GM23338 (cell line): ENCODE measurements at regions not wholly inside any gene's neighbourhood (a gene's known extent, or its start where the extent isn't known, plus 50 kb on each side); places are given as distances from the start of the nearest gene placed in this dataset.

ENCODE experiments used
- ATAC-seq: fragments of 200-7000 bp; cut with Tn5 transposase; 3 replicates; pipeline ENCODE4 v1.9.1; 2020
- DNase-seq: peaks from one replicate; pipeline ENCODE4 v3.0.0-alpha.2; 2015; ENCODE audit warnings: low spot score
- H2AFZ ChIP-seq: fragments of 200-600 bp; sonication (generic); 2 replicates; pipeline ENCODE4 v1.8.0; 2016; ENCODE audit warnings: antibody characterized with exemption, mild to moderate bottlenecking, moderate library complexity
- H3F3A ChIP-seq: fragments of 200-600 bp; sonication (generic); replicated peaks from 2 replicates; pipeline ENCODE4 v1.8.0; 2017; ENCODE audit warnings: antibody characterized with exemption, mixed run types, low read depth
- H3K27ac ChIP-seq: fragments of 200-600 bp; sonication (generic); 2 replicates; pipeline ENCODE4 v1.6.1; 2016; ENCODE audit warnings: low read depth
- H3K27me3 ChIP-seq: fragments of 200-600 bp; sonication (generic); 2 replicates; pipeline ENCODE4 v1.8.0; 2016; ENCODE audit warnings: mild to moderate bottlenecking, mixed run types, moderate library complexity; ENCODE audit not compliant: insufficient read depth
- H3K36me3 ChIP-seq: fragments of 200-600 bp; sonication (generic); 2 replicates; pipeline ENCODE4 v1.8.0; 2016; ENCODE audit warnings: mild to moderate bottlenecking; ENCODE audit not compliant: insufficient read depth
- H3K4me1 ChIP-seq: fragments of 200-600 bp; sonication (generic); 2 replicates; pipeline ENCODE4 v1.8.0; 2016; ENCODE audit warnings: mild to moderate bottlenecking, moderate library complexity; ENCODE audit not compliant: insufficient read depth
- H3K4me2 ChIP-seq: fragments of 200-600 bp; sonication (generic); 2 replicates; pipeline ENCODE4 v1.7.1; 2017; ENCODE audit warnings: mixed run types
- H3K4me3 ChIP-seq: fragments of 200-600 bp; sonication (generic); 2 replicates; pipeline ENCODE4 v1.6.1; 2016; ENCODE audit warnings: mixed run types
- H3K79me2 ChIP-seq: fragments of 200-600 bp; sonication (generic); replicated peaks from 2 replicates; pipeline ENCODE4 v1.8.0; 2017; ENCODE audit warnings: mild to moderate bottlenecking; ENCODE audit not compliant: insufficient read depth
- H3K9me2 ChIP-seq: fragments of 200-600 bp; sonication (generic); 2 replicates; pipeline ENCODE4 v1.8.0; 2017; ENCODE audit not compliant: insufficient read depth
- H4K20me1 ChIP-seq: fragments of 200-600 bp; sonication (generic); replicated peaks from 2 replicates; pipeline ENCODE4 v1.8.0; 2017; ENCODE audit warnings: mild to moderate bottlenecking; ENCODE audit not compliant: insufficient read depth
- H3K27ac Mint-ChIP-seq: 2 replicates; pipeline ENCODE4 v1.8.0; 2020; ENCODE audit warnings: inconsistent platforms, mild to moderate bottlenecking, moderate library complexity, mixed read lengths
- H3K27me3 Mint-ChIP-seq: 3 replicates; pipeline ENCODE4 v1.8.0; 2022; ENCODE audit warnings: low read depth, mild to moderate bottlenecking, moderate library complexity, mixed read lengths, inconsistent platforms; ENCODE audit not compliant: insufficient read depth, poor library complexity
- H3K36me3 Mint-ChIP-seq: 3 replicates; pipeline ENCODE4 v1.8.0; 2021; ENCODE audit warnings: low read depth, mild to moderate bottlenecking, inconsistent platforms, moderate library complexity, mixed read lengths
- H3K4me1 Mint-ChIP-seq: 3 replicates; pipeline ENCODE4 v1.8.0; 2020; ENCODE audit warnings: mild to moderate bottlenecking, inconsistent platforms, mixed read lengths
- H3K4me3 Mint-ChIP-seq: 3 replicates; pipeline ENCODE4 v1.8.0; 2021; ENCODE audit warnings: moderate library complexity, mild to moderate bottlenecking, inconsistent platforms, mixed read lengths
- H3K9me3 Mint-ChIP-seq: 3 replicates; pipeline ENCODE4 v1.8.0; 2020; ENCODE audit warnings: moderate library complexity, mild to moderate bottlenecking, inconsistent platforms, mixed read lengths
- CREB1 ChIP-seq: fragments of 250-450 bp; sonication (Bioruptor Pico); IDR thresholded peaks from 2 replicates; pipeline ENCODE4 v1.5.0; 2020; ENCODE audit warnings: low read depth, mild to moderate bottlenecking, moderate library complexity
- EZH2 ChIP-seq: fragments of 200-600 bp; sonication (generic); IDR thresholded peaks from one replicate; pipeline ENCODE4 v1.8.0; 2017; ENCODE audit warnings: antibody characterized with exemption, mild to moderate bottlenecking, low read depth; ENCODE audit not compliant: unreplicated experiment
- EZH2phosphoT487 ChIP-seq: fragments of 200-600 bp; sonication (generic); IDR thresholded peaks from one replicate; pipeline ENCODE4 v1.8.1; 2018; ENCODE audit warnings: antibody characterized with exemption; ENCODE audit not compliant: unreplicated experiment
- JUNB ChIP-seq: IDR thresholded peaks from one replicate; pipeline ENCODE4 v1.6.1; 2016; ENCODE audit warnings: antibody characterized with exemption; ENCODE audit not compliant: unreplicated experiment
- NANOG ChIP-seq: IDR thresholded peaks from 2 replicates; pipeline ENCODE4 v1.6.1; 2016; ENCODE audit warnings: antibody characterized with exemption, borderline replicate concordance
- POLR2AphosphoS5 ChIP-seq: IDR thresholded peaks from 2 replicates; pipeline ENCODE4 v1.6.1; 2016; ENCODE audit warnings: antibody characterized with exemption, low read depth
- STAT1 ChIP-seq: IDR thresholded peaks from one replicate; pipeline ENCODE4 v1.6.1; 2016; ENCODE audit warnings: antibody characterized with exemption; ENCODE audit not compliant: unreplicated experiment
- ZNF114 ChIP-seq: fragments of 250-450 bp; sonication (Bioruptor Pico); IDR thresholded peaks from 2 replicates; pipeline ENCODE4 v1.5.0; 2020; ENCODE audit warnings: mild to moderate bottlenecking, moderate library complexity
- ZNF331 ChIP-seq: fragments of 250-450 bp; sonication (Bioruptor Pico); IDR thresholded peaks from 2 replicates; pipeline ENCODE4 v1.5.0; 2020; ENCODE audit warnings: low read depth, mild to moderate bottlenecking, moderate library complexity
- ZNF462 ChIP-seq: fragments of 250-450 bp; sonication (Bioruptor Pico); IDR thresholded peaks from 2 replicates; pipeline ENCODE4 v1.5.0; 2020; ENCODE audit warnings: mild to moderate bottlenecking, moderate library complexity
- TF ChIP-seq, protein P1 (sequence below): IDR thresholded peaks from 2 replicates; pipeline ENCODE4 v1.6.1; 2016; ENCODE audit warnings: antibody characterized with exemption
- TF ChIP-seq, protein P2 (sequence below), 2 experiments: fragments of 200-600 bp in 1 of 2; sonication (generic) in 1 of 2; conservative IDR thresholded peaks; 2 replicates each; pipeline versions ENCODE4 v1.5.1 to v1.6.1; 2016 to 2017; ENCODE audit warnings: antibody characterized with exemption in 2 of 2, low read depth in 2 of 2, mild to moderate bottlenecking in 2 of 2, moderate library complexity in 1 of 2
- TF ChIP-seq, protein P3 (sequence below): IDR thresholded peaks from one replicate; pipeline ENCODE4 v1.6.1; 2018; ENCODE audit warnings: antibody characterized with exemption; ENCODE audit not compliant: unreplicated experiment

- no peak overlapping the region for H3K4me2 ChIP-seq
- TF ChIP-seq ZNF331 (CRISPR knock-in tag) = no peak
- no peak for TF ChIP-seq NANOG
- TF ChIP-seq, protein P1, sequence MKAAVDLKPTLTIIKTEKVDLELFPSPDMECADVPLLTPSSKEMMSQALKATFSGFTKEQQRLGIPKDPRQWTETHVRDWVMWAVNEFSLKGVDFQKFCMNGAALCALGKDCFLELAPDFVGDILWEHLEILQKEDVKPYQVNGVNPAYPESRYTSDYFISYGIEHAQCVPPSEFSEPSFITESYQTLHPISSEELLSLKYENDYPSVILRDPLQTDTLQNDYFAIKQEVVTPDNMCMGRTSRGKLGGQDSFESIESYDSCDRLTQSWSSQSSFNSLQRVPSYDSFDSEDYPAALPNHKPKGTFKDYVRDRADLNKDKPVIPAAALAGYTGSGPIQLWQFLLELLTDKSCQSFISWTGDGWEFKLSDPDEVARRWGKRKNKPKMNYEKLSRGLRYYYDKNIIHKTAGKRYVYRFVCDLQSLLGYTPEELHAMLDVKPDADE = no peak
- TF ChIP-seq ZNF462 (CRISPR knock-in tag) = no peak
- TF ChIP-seq CREB1 (CRISPR knock-in tag) = no peak
- no peak for TF ChIP-seq EZH2
- TF ChIP-seq, protein P2, sequence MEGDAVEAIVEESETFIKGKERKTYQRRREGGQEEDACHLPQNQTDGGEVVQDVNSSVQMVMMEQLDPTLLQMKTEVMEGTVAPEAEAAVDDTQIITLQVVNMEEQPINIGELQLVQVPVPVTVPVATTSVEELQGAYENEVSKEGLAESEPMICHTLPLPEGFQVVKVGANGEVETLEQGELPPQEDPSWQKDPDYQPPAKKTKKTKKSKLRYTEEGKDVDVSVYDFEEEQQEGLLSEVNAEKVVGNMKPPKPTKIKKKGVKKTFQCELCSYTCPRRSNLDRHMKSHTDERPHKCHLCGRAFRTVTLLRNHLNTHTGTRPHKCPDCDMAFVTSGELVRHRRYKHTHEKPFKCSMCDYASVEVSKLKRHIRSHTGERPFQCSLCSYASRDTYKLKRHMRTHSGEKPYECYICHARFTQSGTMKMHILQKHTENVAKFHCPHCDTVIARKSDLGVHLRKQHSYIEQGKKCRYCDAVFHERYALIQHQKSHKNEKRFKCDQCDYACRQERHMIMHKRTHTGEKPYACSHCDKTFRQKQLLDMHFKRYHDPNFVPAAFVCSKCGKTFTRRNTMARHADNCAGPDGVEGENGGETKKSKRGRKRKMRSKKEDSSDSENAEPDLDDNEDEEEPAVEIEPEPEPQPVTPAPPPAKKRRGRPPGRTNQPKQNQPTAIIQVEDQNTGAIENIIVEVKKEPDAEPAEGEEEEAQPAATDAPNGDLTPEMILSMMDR (conservative IDR thresholded peaks at IDR 0.05; ENCODE audit: low read depth in 2 of 2) = no peak
- TF ChIP-seq ZNF114 (CRISPR knock-in tag) = no peak
- TF ChIP-seq, protein P3, sequence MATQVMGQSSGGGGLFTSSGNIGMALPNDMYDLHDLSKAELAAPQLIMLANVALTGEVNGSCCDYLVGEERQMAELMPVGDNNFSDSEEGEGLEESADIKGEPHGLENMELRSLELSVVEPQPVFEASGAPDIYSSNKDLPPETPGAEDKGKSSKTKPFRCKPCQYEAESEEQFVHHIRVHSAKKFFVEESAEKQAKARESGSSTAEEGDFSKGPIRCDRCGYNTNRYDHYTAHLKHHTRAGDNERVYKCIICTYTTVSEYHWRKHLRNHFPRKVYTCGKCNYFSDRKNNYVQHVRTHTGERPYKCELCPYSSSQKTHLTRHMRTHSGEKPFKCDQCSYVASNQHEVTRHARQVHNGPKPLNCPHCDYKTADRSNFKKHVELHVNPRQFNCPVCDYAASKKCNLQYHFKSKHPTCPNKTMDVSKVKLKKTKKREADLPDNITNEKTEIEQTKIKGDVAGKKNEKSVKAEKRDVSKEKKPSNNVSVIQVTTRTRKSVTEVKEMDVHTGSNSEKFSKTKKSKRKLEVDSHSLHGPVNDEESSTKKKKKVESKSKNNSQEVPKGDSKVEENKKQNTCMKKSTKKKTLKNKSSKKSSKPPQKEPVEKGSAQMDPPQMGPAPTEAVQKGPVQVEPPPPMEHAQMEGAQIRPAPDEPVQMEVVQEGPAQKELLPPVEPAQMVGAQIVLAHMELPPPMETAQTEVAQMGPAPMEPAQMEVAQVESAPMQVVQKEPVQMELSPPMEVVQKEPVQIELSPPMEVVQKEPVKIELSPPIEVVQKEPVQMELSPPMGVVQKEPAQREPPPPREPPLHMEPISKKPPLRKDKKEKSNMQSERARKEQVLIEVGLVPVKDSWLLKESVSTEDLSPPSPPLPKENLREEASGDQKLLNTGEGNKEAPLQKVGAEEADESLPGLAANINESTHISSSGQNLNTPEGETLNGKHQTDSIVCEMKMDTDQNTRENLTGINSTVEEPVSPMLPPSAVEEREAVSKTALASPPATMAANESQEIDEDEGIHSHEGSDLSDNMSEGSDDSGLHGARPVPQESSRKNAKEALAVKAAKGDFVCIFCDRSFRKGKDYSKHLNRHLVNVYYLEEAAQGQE = no peak
- no peak for TF ChIP-seq JUNB
- no peak for TF ChIP-seq STAT1
- no peak for TF ChIP-seq POLR2AphosphoS5
- no peak for TF ChIP-seq EZH2phosphoT487
- no peaks in the 10 kb centered on the region for H3K27me3 ChIP-seq
- no peaks in the 10 kb centered on the region for H3F3A ChIP-seq
- H3K79me2 ChIP-seq = no peaks in the 10 kb centered on the region
- H3K4me1 ChIP-seq = no peaks in the 10 kb centered on the region
- no peak overlapping the region; the same call in 1 of the 2 replicates for H2AFZ ChIP-seq
- no peaks in the 10 kb centered on the region for H3K36me3 ChIP-seq
- no peaks in the 10 kb centered on the region for H3K9me2 ChIP-seq
- peak; percentile 50 for ATAC-seq
- no peak overlapping the region for H3K4me3 ChIP-seq
- Mint-ChIP-seq H3K27ac (no peak overlapping the region), H3K4me1 (peaks cover 9% of the 10 kb centered on the region), H3K36me3 (no peaks in the 10 kb centered on the region), H3K9me3 (no peaks in the 10 kb centered on the region), H3K27me3 (peaks cover 5% of the 10 kb centered on the region), H3K4me3 (no peak overlapping the region)
- DNase-seq = no peak
- H4K20me1 ChIP-seq = no peaks in the 10 kb centered on the region
- H3K27ac ChIP-seq = no peak overlapping the region
These were observed 209.1 kb upstream of the PODXL start for GRCh38 chr7:131765575-131765974.
